HG02759 (cell line): ENCODE measurements at regions not wholly inside any gene's neighbourhood (a gene's known extent, or its start where the extent isn't known, plus 50 kb on each side); places are given as distances from the start of the nearest gene placed in this dataset.
A peak's percentile ranks its signal among the peaks of the same experiment; 100 is the strongest.

Experiments used
- ATAC-seq: cut with Tn5 transposase; IDR thresholded peaks from one replicate; pipeline ENCODE4 v1.9.1; 2021; ENCODE audit warnings: mild to moderate bottlenecking, moderate library complexity; ENCODE audit not compliant: unreplicated experiment

DNA sequence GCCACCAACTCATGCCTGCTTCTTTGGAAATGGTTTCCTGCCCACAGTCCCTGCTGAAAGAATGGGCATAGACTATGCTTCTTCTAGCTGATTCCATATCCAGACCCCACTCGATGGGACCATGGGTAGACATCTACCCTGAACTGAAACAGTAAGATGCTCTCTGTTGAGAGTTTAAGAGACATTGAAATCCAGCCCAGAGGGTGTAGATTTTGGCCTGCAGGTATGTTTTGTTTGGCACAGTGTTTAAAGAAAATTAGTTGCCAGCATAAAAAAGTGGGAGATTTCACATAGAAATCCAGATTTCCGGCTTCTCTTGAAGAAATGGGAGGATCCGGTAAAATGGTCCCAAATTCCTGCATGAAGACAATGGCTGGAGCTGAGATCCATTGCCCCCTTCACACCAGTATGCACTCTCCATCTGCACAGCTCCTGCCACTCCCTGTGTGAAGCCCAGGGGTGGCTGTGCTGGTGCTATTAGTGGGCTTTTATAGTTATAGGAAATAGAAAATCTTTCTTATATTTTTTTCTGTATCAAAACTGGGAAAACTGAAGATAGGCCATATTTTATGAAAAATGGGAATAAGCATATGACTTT is 218.1 kb downstream of the PTEN start:
- ATAC-seq: no peak

DNA sequence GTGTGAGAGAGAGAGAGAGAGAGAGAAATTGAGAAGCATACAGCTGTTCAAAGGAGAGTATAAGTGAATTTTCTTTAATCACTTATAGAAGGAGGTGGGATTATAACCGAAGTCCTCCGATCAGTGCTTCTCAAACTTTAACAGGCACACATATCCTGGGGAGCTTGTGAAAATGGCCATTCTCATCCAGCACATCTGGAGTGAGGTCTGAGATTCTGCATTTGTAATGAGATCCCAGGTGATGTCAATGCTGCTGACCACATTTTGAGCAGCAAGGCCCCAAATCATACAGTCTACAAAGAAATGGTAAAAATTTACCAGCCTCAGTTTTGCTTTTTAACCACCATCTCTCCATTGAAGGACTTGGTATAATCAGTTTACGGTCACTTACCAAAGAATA is 219.0 kb downstream of the PTEN start:
- ATAC-seq: peak; percentile 37

DNA sequence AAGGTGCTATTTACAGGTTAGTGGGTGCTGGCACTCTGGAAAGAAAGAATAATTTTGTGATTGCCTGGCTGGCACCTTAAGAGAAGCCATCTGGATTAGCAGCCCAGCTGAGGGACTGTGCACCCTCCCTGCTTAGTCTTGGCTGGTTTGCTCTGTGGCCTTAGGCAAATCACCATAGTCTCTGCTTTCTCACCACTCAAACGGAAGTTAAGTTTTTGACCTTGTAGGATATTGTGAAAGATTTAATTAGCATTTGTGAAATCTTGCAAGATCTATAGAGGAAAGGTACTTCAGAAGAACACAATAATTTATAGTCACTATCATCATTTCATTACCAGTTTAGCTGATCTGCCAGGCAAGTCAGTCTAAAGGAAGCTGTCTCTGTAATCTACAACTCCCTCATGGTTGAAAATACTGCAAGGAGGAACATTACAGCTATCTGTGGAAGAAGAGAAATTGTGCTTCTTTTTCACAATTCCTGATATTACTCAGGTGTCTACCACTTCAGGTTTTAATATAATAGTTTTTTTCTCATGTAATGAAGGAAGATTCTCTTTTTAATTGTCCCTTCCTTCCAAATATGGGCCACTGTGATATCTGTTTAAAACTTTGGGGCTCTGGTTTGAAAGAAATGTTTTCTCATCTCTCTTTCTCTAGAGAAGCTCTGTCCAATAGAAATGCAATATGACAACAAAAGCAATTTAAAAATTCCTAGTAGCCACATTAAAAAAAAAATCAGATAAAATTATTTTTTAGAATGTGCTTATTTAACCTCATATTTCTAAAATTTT is 219.6 kb downstream of the PTEN start:
- ATAC-seq: peak; percentile 79

DNA sequence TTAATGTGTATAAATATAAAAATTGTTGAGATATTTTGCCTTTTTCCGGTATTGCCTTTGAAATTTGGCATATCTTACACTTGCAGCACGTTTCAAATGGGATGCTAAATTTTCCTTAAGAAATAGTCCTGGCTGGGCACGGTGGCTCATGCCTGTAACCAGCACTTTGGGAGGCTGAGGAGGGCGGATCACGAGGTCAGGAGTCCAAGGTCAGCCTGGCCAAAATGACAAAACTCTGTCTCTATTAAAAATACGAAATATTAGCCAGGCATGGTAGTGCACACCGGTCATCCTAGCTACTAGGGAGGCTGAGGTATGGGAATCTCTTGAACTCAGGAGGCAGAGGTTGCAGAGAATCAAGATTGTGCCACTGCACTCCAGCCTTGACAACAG is 220.2 kb downstream of the PTEN start:
- no peak for ATAC-seq

DNA sequence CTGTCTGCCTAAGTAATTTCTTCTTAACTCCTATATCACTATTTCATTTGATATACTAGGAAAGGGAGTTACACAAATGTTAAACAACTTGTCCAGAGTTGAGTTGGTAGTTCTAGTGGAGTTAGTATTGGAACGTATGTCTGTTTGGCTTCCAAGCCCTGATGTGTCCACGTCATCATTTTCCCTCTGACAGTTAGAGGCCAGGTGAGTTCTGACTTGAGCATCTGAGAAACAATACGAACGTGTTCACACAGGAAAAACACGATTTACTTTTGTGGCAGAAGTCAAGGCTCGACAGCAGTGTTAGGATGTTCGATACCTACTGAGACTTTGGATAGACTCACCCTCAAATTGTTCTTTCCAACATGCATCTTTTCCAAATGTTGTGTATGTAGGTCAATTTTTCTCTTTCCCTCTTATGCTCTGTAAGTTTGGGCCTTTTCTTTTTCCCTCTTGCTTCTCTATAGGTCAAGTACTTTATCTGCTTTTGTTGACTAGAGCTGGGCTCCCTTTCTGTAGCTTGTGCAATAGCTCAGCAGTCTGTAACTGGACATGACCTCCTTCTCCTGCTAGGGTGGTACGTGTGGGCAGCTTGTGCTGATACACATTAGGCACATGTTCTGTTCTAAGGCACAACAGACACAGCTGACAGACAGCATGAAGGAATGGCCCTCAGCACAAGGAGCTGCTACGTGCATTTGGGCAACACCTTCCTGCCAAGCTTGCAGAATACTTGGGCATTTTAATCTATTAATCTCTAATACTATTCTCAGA is 222.9 kb downstream of the PTEN start:
- ATAC-seq: no peak

DNA sequence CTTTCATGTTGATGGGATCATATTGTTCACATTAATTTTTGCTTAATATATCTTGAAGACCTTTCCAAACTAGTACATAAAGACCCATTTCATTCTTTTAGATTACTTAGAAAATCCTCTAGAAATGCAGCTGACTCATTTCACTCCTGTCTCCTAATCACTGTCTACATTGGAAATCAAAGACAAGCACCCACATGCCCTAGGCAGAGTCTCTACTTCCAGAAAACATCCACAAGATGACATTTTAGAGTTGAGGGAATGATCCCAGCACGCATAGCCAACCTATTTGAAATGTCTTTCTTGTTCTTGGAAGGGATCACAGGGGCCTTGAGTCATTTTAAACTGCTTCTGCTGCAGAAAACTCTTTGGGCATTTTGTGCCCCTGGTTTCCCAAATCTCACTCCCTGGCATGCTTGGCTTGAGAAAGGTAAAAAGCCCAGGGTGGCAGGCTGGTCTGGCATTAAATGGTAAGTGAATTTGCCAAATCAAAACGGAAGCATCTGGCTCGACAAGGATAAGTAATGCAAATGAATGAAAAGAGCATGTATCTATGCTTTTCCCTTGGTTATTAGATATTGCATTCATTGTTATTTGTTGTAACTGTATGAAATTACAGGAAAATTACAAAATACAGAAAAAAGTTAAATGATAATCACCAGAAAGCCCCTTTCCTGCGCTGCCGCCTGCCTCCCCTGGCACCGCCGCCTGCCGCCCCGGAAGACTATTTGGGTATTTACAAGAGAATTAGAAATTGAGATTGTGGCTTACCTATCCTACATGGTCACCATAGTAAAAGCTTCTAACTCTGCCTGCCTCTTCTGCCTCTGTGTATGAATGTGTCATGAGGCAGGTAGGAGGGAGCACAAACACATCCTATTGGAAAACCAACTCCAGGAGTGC is 225.3 kb downstream of the PTEN start:
- ATAC-seq: no peak

DNA sequence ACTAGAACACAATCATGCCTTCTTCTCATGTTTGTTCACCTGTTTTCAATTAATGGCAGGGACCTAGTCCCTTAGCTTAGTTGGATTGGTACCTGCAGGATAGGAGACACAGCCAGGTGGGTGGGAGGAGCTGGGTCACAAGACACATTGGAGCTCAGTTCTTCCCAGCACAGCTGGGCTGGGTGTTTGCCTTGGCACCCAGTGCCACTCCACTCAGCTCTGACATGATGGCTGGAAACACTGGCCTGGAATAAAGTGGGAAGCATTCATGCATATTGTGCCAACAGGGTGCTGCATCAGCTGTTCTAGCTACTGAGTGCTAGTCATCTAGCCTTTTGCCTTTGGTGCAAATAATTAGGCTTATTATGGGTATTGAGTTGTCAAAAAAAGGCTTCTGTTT is 226.1 kb downstream of the PTEN start:
- no peak for ATAC-seq

DNA sequence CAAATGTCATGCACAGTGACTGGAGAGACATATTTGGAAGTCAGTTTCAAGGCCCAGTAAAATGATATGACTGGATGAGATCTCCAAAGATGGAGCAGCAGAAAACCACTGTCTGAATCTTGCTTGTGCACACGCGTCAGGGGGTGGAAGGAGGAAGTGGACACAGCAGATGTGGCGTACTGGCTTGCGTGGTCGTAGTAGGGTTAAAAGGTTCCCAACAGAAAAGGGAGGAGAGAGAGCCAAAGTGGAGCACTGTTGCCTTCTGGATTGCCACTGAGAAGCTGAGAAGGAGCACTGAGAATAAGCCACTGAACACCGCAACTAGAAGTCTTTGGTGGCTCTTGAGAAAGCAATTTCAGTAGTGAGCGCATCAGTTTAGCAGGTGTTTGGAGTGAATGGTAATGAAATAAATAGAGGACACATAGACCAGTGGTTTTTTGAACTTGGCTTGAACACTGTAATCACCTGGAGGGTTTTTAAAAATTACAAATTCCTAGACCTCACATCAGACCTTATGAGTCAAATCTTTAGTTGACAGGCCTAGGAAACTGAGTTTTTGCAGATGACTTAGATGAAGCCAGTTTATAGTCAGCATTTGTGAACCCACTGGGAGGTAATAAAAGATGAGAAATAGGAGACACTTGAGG is 227.3 kb downstream of the PTEN start:
- ATAC-seq: no peak

DNA sequence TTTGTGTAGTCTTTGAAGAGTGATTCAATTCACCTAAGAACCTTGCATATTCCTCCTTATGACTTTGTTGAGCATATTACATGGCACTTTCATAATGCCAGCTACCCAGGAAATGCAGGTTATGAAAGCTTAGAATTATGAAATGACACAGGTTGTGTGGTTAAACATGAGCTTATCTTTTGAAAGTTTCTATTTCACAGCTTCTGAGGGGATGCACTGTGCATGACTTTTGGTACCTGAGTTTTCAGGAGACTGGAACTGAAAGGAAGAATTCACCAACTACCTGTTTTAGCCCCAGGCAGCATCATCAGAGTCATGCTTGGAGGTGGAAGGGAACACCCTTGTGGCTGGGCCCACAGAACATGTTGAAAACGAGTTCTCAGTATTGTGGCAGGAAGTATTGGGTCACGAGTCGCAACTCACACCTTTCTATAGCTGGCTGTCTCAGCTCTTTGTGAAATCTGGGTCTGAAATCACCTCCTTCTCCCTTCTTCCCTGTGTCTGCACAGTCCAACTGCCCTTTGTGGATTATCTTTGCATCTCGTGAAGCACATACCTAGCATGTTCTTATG is 228.2 kb downstream of the PTEN start:
- ATAC-seq: peak; percentile 88

DNA sequence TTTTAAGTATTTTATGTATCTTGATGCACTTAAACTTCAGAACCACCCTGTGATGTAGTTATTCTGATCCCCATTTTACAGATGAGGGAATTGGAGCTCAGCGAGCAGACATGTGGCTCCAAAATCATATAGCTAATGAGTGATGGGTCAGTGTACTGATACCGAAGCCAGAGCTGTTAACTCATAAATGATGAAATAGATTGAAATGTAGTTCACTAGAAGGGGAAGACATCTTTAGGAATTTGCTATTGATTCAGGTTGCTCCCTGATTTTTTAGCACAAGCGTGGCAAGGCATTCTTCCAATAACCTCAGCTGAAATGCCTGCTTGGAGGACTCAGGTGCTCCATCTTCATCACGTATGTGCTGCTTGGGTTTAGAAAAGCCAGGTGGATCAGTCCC is 228.8 kb downstream of the PTEN start:
- ATAC-seq: no peak

DNA sequence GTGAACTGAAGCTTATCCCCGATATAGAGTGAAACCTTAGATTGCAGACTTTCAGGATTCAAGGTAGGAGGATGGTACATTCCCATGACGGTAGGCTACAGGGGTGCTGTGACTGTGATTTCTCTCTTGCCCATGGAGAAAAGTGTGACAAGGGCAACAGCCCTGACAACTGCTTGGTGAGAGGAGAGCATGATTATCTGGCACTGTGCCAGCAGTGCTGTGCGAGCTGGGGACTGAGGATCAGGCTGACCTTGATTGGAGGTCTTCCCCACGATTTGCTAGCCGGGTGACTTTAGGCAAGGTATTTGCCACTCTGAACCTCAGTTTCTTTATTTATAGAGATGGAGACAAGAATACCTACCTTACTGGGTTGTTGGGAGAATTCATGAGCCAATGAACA is 229.5 kb downstream of the PTEN start:
- no peak for ATAC-seq

DNA sequence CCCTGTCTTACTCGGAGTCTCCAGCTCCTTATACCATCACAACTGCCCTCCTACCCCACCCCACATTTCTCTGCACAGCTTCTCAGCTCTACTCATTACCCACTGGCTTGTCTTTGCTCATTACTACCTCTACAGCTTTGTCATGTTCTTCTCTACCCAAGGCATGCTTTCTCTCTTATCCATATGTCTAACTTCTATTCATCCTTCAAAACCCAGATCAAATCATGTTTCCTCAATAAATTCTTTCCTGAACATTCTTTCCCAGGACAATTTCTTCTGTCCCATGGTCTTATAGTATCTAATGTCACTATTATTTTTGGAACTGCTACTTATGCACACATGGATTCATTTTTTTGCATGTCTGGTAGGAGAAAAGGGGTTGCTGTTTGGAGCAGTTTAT is 231.4 kb downstream of the PTEN start:
- ATAC-seq: no peak

DNA sequence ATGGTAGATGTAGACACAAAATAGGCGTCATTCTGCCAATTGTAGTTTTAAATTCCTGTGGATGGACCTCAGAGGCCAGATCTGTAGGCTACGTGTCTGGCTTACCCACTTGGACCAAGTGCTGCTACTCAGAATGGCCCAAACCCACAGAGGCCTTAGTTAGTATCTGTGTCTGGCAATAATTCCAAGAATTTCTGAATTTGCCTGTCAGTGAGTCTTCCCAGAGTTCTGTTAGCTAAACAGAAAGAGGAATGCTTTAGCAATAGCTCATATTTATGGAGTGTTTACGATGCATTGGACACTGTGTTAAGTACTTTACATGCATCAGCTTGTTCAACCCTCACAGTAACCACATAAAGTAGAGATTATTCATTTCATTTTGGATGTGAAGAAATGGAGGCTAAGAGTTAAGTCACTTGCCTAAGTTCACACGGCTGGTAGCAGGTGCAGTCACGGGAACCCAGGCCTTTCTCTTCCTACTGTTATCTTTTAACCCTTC is 231.8 kb downstream of the PTEN start:
- ATAC-seq: no peak

DNA sequence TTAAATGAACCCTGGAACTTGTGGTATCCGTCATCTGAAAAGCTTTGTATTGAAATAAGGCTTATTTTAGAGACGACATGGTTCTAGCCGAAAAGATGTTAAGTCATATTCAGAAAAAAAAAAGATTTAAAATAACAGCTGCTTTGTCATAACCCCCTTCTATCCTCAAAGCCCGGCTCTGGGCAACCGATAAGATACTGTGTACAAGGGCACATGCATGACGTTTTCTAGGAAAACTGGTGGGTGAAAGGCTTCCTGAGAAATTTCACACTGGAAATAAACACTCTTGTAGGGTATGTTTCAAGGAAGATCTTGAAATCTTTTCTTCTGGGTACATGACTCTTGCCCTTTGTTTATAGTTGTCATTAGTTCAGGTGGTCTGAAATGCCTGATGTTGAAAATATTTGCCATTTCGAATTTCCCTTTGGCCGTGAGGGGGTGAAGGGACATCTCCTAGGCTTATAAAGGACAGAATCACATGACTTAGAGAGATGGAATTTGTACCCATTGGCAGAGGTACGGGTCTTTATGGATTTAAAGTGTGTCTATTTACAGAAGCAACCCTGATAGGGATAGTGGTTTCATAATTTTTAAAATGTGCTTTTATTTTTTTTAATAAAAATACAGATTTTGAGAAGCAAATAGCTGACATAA is 232.5 kb downstream of the PTEN start:
- no peak for ATAC-seq

DNA sequence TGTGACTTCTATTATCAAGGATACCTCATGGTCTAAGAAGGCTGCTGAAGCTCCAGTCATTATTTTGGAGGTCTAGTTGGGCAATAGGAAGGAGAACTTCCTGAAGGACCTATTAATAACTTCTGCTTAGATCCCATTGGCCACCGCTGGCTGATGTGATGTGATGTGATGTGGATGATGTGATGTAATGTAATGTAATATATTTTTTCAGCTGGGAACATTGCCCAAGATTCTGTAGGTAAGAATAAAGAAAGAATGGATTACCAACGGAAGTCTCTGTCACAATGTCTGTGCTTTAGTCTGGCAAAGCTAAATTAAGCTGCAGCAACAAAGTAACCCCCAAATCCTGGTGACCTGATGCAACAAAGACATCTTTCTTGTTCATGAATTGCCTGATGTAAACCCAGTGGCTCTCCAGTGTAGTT is 233.7 kb downstream of the PTEN start:
- ATAC-seq: no peak

DNA sequence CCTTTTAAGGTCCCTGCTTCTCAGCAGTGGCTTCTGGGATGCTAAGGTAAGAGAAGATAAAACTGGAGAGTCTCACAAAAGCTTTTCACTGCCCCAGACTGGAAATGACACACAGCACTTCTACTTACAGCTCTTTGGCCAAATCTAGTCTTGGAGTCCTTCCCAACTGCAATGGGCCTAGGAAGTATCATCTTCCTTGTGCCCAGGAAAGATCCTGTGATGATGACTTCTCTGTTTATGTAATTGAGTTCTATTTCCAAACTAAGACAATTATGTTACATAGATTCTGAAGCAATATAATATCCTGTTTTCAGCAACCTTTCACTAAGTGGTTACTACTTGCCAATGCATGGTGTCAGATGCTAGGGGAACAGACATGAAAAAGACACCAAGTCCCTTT is 234.1 kb downstream of the PTEN start:
- ATAC-seq: no peak

DNA sequence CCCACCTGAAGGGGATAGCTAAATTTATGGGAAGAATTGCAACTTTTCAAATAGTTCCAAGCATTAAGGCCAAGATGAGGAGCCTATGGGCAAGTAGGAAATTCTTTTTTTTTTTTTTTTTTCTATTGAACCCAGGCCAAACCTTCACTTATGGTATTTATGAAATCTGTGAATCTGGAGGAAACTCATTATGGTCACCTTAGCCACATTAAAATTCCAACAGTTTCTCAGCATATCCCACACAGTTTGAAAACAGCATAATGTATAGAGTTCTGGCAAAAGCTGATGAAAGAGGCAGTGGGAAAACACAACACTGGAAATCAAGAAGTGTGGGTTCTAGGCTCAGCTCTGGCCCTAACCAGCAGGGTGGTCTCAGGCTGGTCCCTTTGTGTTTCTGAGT is 236.9 kb downstream of the PTEN start:
- ATAC-seq: no peak

DNA sequence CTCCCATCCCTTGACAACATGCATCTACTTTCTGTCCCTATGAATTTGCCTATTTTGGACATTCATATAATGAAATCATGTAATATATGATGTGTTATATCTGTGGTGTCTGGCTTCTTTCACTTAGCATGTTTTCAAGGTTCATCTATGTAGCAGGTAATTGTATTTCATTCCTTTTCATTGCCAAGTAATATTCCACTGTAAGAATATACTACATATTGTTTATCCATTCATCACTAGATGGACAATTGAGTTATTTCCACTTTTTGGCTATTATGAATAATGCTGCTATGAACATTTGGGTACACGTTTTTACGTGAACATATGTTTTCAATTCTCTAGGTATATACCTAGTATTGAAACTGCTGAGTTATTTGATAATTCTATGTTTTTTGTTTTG is 238.2 kb downstream of the PTEN start:
- ATAC-seq: no peak

DNA sequence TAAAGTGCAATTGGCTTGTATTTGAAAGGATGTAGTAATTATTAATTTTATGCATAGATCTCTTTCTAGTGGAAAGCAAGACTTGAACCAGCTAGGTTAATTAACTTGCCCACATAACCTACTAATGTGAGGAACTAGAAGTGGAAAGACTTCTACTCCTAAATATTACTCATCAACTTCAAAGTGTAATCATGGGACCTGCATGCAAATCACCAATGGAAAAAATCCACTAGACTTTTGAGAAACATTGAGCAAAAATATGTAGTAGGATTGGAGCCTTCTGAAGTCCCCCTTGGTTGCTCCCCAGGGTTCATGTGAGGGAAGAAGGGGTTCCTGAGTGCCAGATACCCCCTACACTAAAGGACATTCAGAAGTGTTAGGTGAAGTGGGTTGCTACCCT is 240.2 kb downstream of the PTEN start:
- ATAC-seq: no peak

DNA sequence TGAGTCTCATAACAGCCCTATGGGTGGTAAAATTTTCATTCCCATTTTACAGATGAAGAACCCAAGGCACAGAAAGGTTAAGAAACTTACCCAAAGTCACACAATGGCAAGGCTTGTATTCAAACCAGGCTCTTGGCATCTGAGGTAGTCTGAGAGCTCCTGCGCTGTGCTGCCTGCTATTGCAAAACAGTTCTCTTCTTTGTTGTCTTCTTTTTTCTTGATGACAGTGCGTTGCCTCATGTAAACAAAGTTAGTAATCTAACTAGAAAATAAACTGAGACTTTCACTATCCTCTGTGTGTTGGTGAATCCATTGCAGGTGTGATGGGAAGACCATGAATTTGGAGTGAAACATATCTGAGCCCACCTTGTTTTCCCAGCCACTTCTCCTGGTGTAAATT is 240.8 kb downstream of the PTEN start:
- ATAC-seq: no peak
